Thyroid gland (tissue), 4 donors: ENCODE measurements at regions not wholly inside any gene's neighbourhood (a gene's known extent, or its start where the extent isn't known, plus 50 kb on each side); places are given as distances from the start of the nearest gene placed in this dataset.

Experiments used
- DNase-seq, 2 donors: peaks; one replicate each; pipeline ENCODE4 v3.0.0-alpha.2; 2019
- H3K27ac ChIP-seq, 3 donors: fragments of 200-600 bp; sonication (generic); 1 replicate in 2 of 3; 2 replicates in 1 of 3; pipeline ENCODE4 v1.5.1; 2016 to 2019; ENCODE audit warnings: mild to moderate bottlenecking in 1 of 3, moderate library complexity in 1 of 3
- H3K27me3 ChIP-seq: fragments of 200-600 bp; sonication (generic); one replicate; pipeline ENCODE4 v1.5.1; 2019
- H3K36me3 ChIP-seq, 2 donors: fragments of 200-600 bp; sonication (generic); one replicate each; pipeline ENCODE4 v1.5.1; 2016 to 2019
- H3K4me1 ChIP-seq, 2 donors: fragments of 200-600 bp; sonication (generic); one replicate each; pipeline ENCODE4 v1.5.1; 2017 to 2019
- H3K4me3 ChIP-seq, 3 donors: fragments of 200-600 bp; sonication (generic); replicated peaks in 1 of 3; 1 replicate in 2 of 3; 2 replicates in 1 of 3; pipeline ENCODE4 v1.5.1; 2016; ENCODE audit warnings: mild to moderate bottlenecking in 1 of 3
- H3K9me3 ChIP-seq: fragments of 200-600 bp; sonication (generic); one replicate; pipeline ENCODE4 v1.5.1; 2017
- CTCF ChIP-seq, 6 experiments: fragments of 200-600 bp in 3 of 6; fragments of 450-650 bp in 3 of 6; sonication (generic) in 3 of 6; IDR thresholded peaks; one replicate each; pipeline ENCODE4 v1.5.1; 2016 to 2019; ENCODE audit warnings: antibody characterized with exemption in 6 of 6, mild to moderate bottlenecking in 2 of 6, inconsistent platforms in 1 of 6, moderate library complexity in 1 of 6
- POLR2A ChIP-seq, 2 donors: fragments of 450-650 bp; IDR thresholded peaks; one replicate each; pipeline ENCODE4 v1.6.1; 2017; ENCODE audit warnings: antibody characterized with exemption in 2 of 2, mild to moderate bottlenecking in 2 of 2, moderate library complexity in 1 of 2
- WGBS, 2 donors: methylation state at CpG; one replicate each; pipeline ENCODE4 v1.1.5; 2017; 5-methylcytosine and 5-hydroxymethylcytosine counted together
- intact Hi-C: fragments of 100-400 bp; cut with DNase I; formaldehyde crosslinking; loops from one replicate; pipeline ENCODE4 v1.15.1; 2023

GRCh38 chr3:27565201-27565852, 81.1 kb upstream of the SLC4A7 start:
- Histone ChIP-seq H3K27me3 (no peaks in the 10 kb centered on the region), H3K4me3 (no peak overlapping the region), H3K9me3 (no peaks in the 10 kb centered on the region), H3K36me3 (no peaks in the 10 kb centered on the region), H3K4me1 (peaks cover 0 to 4% of the 10 kb centered on the region in 2 donors), H3K27ac (no peak overlapping the region)
- DNase-seq: no peak
- intact Hi-C loops: no loop called here
- 85 to 87% methylated on average over 5 of the region's 5 CpGs for WGBS, 2 donors
- TF ChIP-seq POLR2A (IDR thresholded peaks at IDR 0.05) (no peak), CTCF (IDR thresholded peaks at IDR 0.05) (no peak)

GRCh38 chr3:27561576-27561975, 77.4 kb upstream of the SLC4A7 start:
- Histone ChIP-seq H3K9me3 (no peaks in the 10 kb centered on the region), H3K4me1 (no peaks in the 10 kb centered on the region), H3K36me3 (no peaks in the 10 kb centered on the region), H3K4me3 (no peak overlapping the region), H3K27ac (no peak overlapping the region), H3K27me3 (no peaks in the 10 kb centered on the region)
- 90 to 96% methylated on average over 3 of the region's 3 CpGs for WGBS, 2 donors
- no peak for TF ChIP-seq CTCF (IDR thresholded peaks at IDR 0.05)
- TF ChIP-seq POLR2A (IDR thresholded peaks at IDR 0.05): no peak
- DNase-seq: no peak
- intact Hi-C loops: no loop called here

- Histone ChIP-seq H3K27ac (no peak overlapping the region), H3K4me3 (no peak overlapping the region), H3K9me3 (no peaks in the 10 kb centered on the region), H3K36me3 (no peaks in the 10 kb centered on the region), H3K4me1 (no peaks in the 10 kb centered on the region), H3K27me3 (no peaks in the 10 kb centered on the region)
- no peak for TF ChIP-seq POLR2A (IDR thresholded peaks at IDR 0.05)
- no peak for TF ChIP-seq CTCF (IDR thresholded peaks at IDR 0.05)
- no peak for DNase-seq
- WGBS, 2 donors: 93 to 96% methylated on average over 11 of the region's 11 CpGs
- intact Hi-C loops: no loop called here
Observed at GRCh38 chr3:27560484-27561056, 76.4 kb upstream of the SLC4A7 start.

GRCh38 chr3:27559835-27560234, 75.7 kb upstream of the SLC4A7 start:
- WGBS, 2 donors: 52 to 63% methylated on average over 6 of the region's 6 CpGs
- no peak overlapping the region for H3K4me3 ChIP-seq
- peak in 1 of 2 donors; percentile 28 for DNase-seq
- intact Hi-C loops: no loop called here
- H3K27ac ChIP-seq: no peak overlapping the region
- no peak for TF ChIP-seq POLR2A (IDR thresholded peaks at IDR 0.05)
- TF ChIP-seq CTCF (IDR thresholded peaks at IDR 0.05): no peak
- H3K27me3 ChIP-seq: no peaks in the 10 kb centered on the region
- H3K9me3 ChIP-seq: no peaks in the 10 kb centered on the region
- no peaks in the 10 kb centered on the region for H3K36me3 ChIP-seq
- H3K4me1 ChIP-seq: no peaks in the 10 kb centered on the region

GRCh38 chr3:27559381-27559780, 75.2 kb upstream of the SLC4A7 start:
- H3K36me3 ChIP-seq: no peaks in the 10 kb centered on the region
- no peaks in the 10 kb centered on the region for H3K9me3 ChIP-seq
- H3K27me3 ChIP-seq: no peaks in the 10 kb centered on the region
- no peak for DNase-seq
- intact Hi-C loops: no loop called here
- H3K27ac ChIP-seq: peak overlapping the region in 1 of 3 donors; percentile 56
- no peak for TF ChIP-seq POLR2A (IDR thresholded peaks at IDR 0.05)
- no peak for TF ChIP-seq CTCF (IDR thresholded peaks at IDR 0.05)
- H3K4me3 ChIP-seq: no peak overlapping the region
- no peaks in the 10 kb centered on the region for H3K4me1 ChIP-seq
